K562 (cell line): ENCODE measurements at regions not wholly inside any gene's neighbourhood (a gene's known extent, or its start where the extent isn't known, plus 50 kb on each side); places are given as distances from the start of the nearest gene placed in this dataset.

Experiments used
- CBX5 ChIP-seq: IDR thresholded peaks from 2 replicates; pipeline ENCODE4 v1.6.1; 2014; ENCODE audit warnings: low read depth, borderline replicate concordance
- CTCF ChIP-seq, 3 experiments: IDR thresholded peaks in 2 of 3; conservative IDR thresholded peaks in 1 of 3; 2 replicates each; pipeline ENCODE4 v1.5.1; 2011 to 2012; ENCODE audit warnings: low read length in 3 of 3, mild to moderate bottlenecking in 3 of 3, control low read depth in 2 of 3, improper control_type of control experiment in 1 of 3, inconsistent platforms in 1 of 3, low read depth in 1 of 3, mixed read lengths in 1 of 3, moderate library complexity in 1 of 3; ENCODE audit not compliant: insufficient read depth in 2 of 3
- ELK1 ChIP-seq: sonication (generic); formaldehyde crosslinking; IDR thresholded peaks from 2 replicates; pipeline ENCODE4 v1.8.1; 2022; ENCODE audit warnings: missing genetic modification reagents
- MAFF ChIP-seq: IDR thresholded peaks from 2 replicates; pipeline ENCODE4 v1.6.1; 2012; ENCODE audit warnings: low read length, improper control_type of control experiment
- MAX ChIP-seq: sonication (generic); formaldehyde crosslinking; IDR thresholded peaks from 2 replicates; pipeline ENCODE4 v1.9.0; 2022; ENCODE audit warnings: mild to moderate bottlenecking, missing genetic modification reagents
- MTF1 ChIP-seq: fragments of 250-450 bp; sonication (Bioruptor Pico); IDR thresholded peaks from 2 replicates; pipeline ENCODE4 v1.9.0; 2021; ENCODE audit warnings: moderate library complexity, mild to moderate bottlenecking, inconsistent platforms, borderline replicate concordance
- RAD21 ChIP-seq, 2 experiments: fragments of 250-450 bp in 1 of 2; fragments of 450-650 bp in 1 of 2; sonication (Bioruptor Pico) in 1 of 2; formaldehyde crosslinking in 1 of 2; IDR thresholded peaks in 1 of 2; conservative IDR thresholded peaks in 1 of 2; 2 replicates each; pipeline versions ENCODE4 v1.4.0 to v1.8.0; 2020 to 2022; ENCODE audit warnings: mild to moderate bottlenecking in 2 of 2, moderate library complexity in 1 of 2
- ZBTB8A ChIP-seq: fragments of 450-650 bp; IDR thresholded peaks from 2 replicates; pipeline ENCODE4 v1.6.1; 2018; ENCODE audit warnings: mild to moderate bottlenecking, moderate library complexity; ENCODE audit not compliant: partially characterized antibody

GRCh38 chr3:64993781-64994180 is 306.0 kb upstream of the ADAMTS9 start:
- TF ChIP-seq MAFF (no peak), MTF1 (CRISPR knock-in tag) (no peak), RAD21 (CRISPR knock-in tag; conservative IDR thresholded peaks at IDR 0.05 in 1 of 2, IDR thresholded peaks at IDR 0.05 in 1 of 2) (no peak), ZBTB8A (no peak), CTCF (IDR thresholded peaks at IDR 0.05 in 2 of 3, conservative IDR thresholded peaks at IDR 0.05 in 1 of 3; ENCODE audit: insufficient read depth in 2 of 3, low read depth in 1 of 3, low read length in 3 of 3) (no peak), MAX (CRISPR knock-in tag) (no peak), CBX5 (no peak), ELK1 (CRISPR knock-in tag) (no peak)
